Natural killer cell (primary cell): ENCODE measurements at regions not wholly inside any gene's neighbourhood (a gene's known extent, or its start where the extent isn't known, plus 50 kb on each side); places are given as distances from the start of the nearest gene placed in this dataset.

Source experiments
- ATAC-seq, 3 donors: fragments of 150-1000 bp in 2 of 3; fragments of 200-7000 bp in 1 of 3; cut with Tn5 transposase; 1 replicate in 1 of 3; 2 replicates in 2 of 3; pipeline ENCODE4 v1.10.0; 2021; ENCODE audit warnings: mild to moderate bottlenecking in 2 of 3, moderate library complexity in 2 of 3
- DNase-seq, 2 donors: peaks; one replicate each; pipeline versions ENCODE4 v3.0.0 to v3.0.0-alpha.2; 2013 to 2021; ENCODE audit warnings: mixed read lengths in 1 of 2
- H3K27ac ChIP-seq: one replicate; pipeline ENCODE4 v1.5.1; 2013; ENCODE audit warnings: mild to moderate bottlenecking, low read length
- H3K27me3 ChIP-seq: one replicate; pipeline ENCODE4 v1.6.1; 2013; ENCODE audit warnings: low read length; ENCODE audit not compliant: control insufficient read depth, insufficient read depth
- H3K36me3 ChIP-seq: one replicate; pipeline ENCODE4 v1.6.1; 2013; ENCODE audit warnings: low read length; ENCODE audit not compliant: control insufficient read depth, insufficient read depth
- H3K4me1 ChIP-seq: one replicate; pipeline ENCODE4 v1.6.1; 2013; ENCODE audit warnings: low read length; ENCODE audit not compliant: control insufficient read depth, insufficient read depth
- H3K4me3 ChIP-seq: one replicate; pipeline ENCODE4 v1.5.1; 2013; ENCODE audit warnings: low read length
- H3K9me3 ChIP-seq: one replicate; pipeline ENCODE4 v1.6.1; 2013; ENCODE audit warnings: low read length; ENCODE audit not compliant: control insufficient read depth, insufficient read depth
- H3K27ac Mint-ChIP-seq, 2 donors: one replicate each; pipeline ENCODE4 v1.8.0; 2022; ENCODE audit warnings: mild to moderate bottlenecking in 2 of 2, mixed read lengths in 2 of 2, moderate library complexity in 1 of 2
- H3K27me3 Mint-ChIP-seq, 2 donors: one replicate each; pipeline ENCODE4 v1.8.0; 2022; ENCODE audit warnings: low read depth in 2 of 2, mixed read lengths in 2 of 2
- H3K36me3 Mint-ChIP-seq: one replicate; pipeline ENCODE4 v1.8.0; 2022; ENCODE audit warnings: mixed read lengths
- H3K4me1 Mint-ChIP-seq, 2 donors: one replicate each; pipeline ENCODE4 v1.8.0; 2022; ENCODE audit warnings: mixed read lengths in 2 of 2
- H3K4me3 Mint-ChIP-seq: one replicate; pipeline ENCODE4 v1.8.0; 2022; ENCODE audit warnings: mild to moderate bottlenecking, moderate library complexity, mixed read lengths
- H3K9me3 Mint-ChIP-seq, 2 donors: one replicate each; pipeline ENCODE4 v1.8.0; 2022; ENCODE audit warnings: mixed read lengths in 2 of 2
- CTCF ChIP-seq: fragments of 200-600 bp; IDR thresholded peaks from one replicate; pipeline ENCODE4 v1.8.0; 2022; ENCODE audit warnings: antibody characterized with exemption
- WGBS: methylation state at CpG from one replicate; pipeline ENCODE4 v1.1.7; 2013; ENCODE audit warnings: missing lambda C conversion rate; ENCODE audit not compliant: insufficient coverage; 5-methylcytosine and 5-hydroxymethylcytosine counted together
- intact Hi-C: fragments of 100-400 bp; cut with micrococcal nuclease; formaldehyde crosslinking; loops from one replicate; pipeline ENCODE4 v1.14.2; 2022

GRCh38 chr2:173760553-173760952 lies 204.6 kb downstream of the SP3 start:
- ATAC-seq (no peak), DNase-seq (no peak)
- no peak overlapping the region for H3K27ac Mint-ChIP-seq
- intact Hi-C loops = no loop called here
- H3K9me3 Mint-ChIP-seq = no peaks in the 10 kb centered on the region
- Histone ChIP-seq H3K4me1 (no peaks in the 10 kb centered on the region), H3K27me3 (no peaks in the 10 kb centered on the region), H3K36me3 (no peaks in the 10 kb centered on the region), H3K9me3 (no peaks in the 10 kb centered on the region), H3K4me3 (no peak overlapping the region), H3K27ac (no peak overlapping the region)
- 100% methylated on average over 3 of the region's 3 CpGs for WGBS
- peaks cover 12 to 16% of the 10 kb centered on the region in 2 donors for H3K27me3 Mint-ChIP-seq
- no peak overlapping the region for H3K4me3 Mint-ChIP-seq
- H3K36me3 Mint-ChIP-seq = no peaks in the 10 kb centered on the region
- TF ChIP-seq CTCF = no peak
- no peaks in the 10 kb centered on the region for H3K4me1 Mint-ChIP-seq

- no peaks in the 10 kb centered on the region for H3K36me3 ChIP-seq
- 85% methylated on average over 6 of the region's 8 CpGs for WGBS
- H3K27me3 Mint-ChIP-seq = peaks cover 12 to 16% of the 10 kb centered on the region in 2 donors
- intact Hi-C loops = no loop called here
- TF ChIP-seq CTCF = no peak
- no peaks in the 10 kb centered on the region for H3K36me3 Mint-ChIP-seq
- DNase-seq = no peak
- H3K27ac Mint-ChIP-seq = no peak overlapping the region
- H3K27me3 ChIP-seq = no peaks in the 10 kb centered on the region
- ATAC-seq = no peak
- H3K9me3 Mint-ChIP-seq = no peaks in the 10 kb centered on the region
- no peaks in the 10 kb centered on the region for H3K4me1 Mint-ChIP-seq
- no peak overlapping the region for H3K27ac ChIP-seq
- H3K4me3 ChIP-seq = no peak overlapping the region
- no peaks in the 10 kb centered on the region for H3K4me1 ChIP-seq
- no peaks in the 10 kb centered on the region for H3K9me3 ChIP-seq
- H3K4me3 Mint-ChIP-seq = no peak overlapping the region
Observed at GRCh38 chr2:173761603-173762119, 203.5 kb downstream of the SP3 start.

GRCh38 chr2:173762221-173762620 lies 203.0 kb downstream of the SP3 start:
- Histone ChIP-seq H3K9me3 (no peaks in the 10 kb centered on the region), H3K4me1 (no peaks in the 10 kb centered on the region), H3K27ac (no peak overlapping the region), H3K27me3 (no peaks in the 10 kb centered on the region), H3K4me3 (no peak overlapping the region), H3K36me3 (no peaks in the 10 kb centered on the region)
- no peak overlapping the region for H3K4me3 Mint-ChIP-seq
- H3K4me1 Mint-ChIP-seq = no peaks in the 10 kb centered on the region
- WGBS = 0% methylated on average over 2 of the region's 2 CpGs
- no peaks in the 10 kb centered on the region for H3K36me3 Mint-ChIP-seq
- DNase-seq = no peak
- ATAC-seq = no peak
- H3K27ac Mint-ChIP-seq = no peak overlapping the region
- no peaks in the 10 kb centered on the region for H3K9me3 Mint-ChIP-seq
- TF ChIP-seq CTCF = no peak
- H3K27me3 Mint-ChIP-seq = peaks cover 12 to 16% of the 10 kb centered on the region in 2 donors
- intact Hi-C loops = no loop called here

- no peak overlapping the region for H3K4me3 Mint-ChIP-seq
- no peaks in the 10 kb centered on the region for H3K9me3 Mint-ChIP-seq
- TF ChIP-seq CTCF = no peak
- WGBS = 75% methylated on average over 2 of the region's 2 CpGs
- ATAC-seq (no peak), DNase-seq (no peak)
- no peaks in the 10 kb centered on the region for H3K36me3 Mint-ChIP-seq
- no peak overlapping the region for H3K4me3 ChIP-seq
- intact Hi-C loops = no loop called here
- peaks cover 8 to 16% of the 10 kb centered on the region in 2 donors for H3K27me3 Mint-ChIP-seq
- H3K27ac Mint-ChIP-seq = no peak overlapping the region
- no peaks in the 10 kb centered on the region for H3K36me3 ChIP-seq
- no peaks in the 10 kb centered on the region for H3K4me1 Mint-ChIP-seq
- no peak overlapping the region for H3K27ac ChIP-seq
- H3K27me3 ChIP-seq = no peaks in the 10 kb centered on the region
- no peaks in the 10 kb centered on the region for H3K9me3 ChIP-seq
- no peaks in the 10 kb centered on the region for H3K4me1 ChIP-seq
Observed at GRCh38 chr2:173762864-173763263, 202.3 kb downstream of the SP3 start.
